GM21723 (cell line): ENCODE measurements at regions not wholly inside any gene's neighbourhood (a gene's known extent, or its start where the extent isn't known, plus 50 kb on each side); places are given as distances from the start of the nearest gene placed in this dataset.
A peak's percentile ranks its signal among the peaks of the same experiment; 100 is the strongest.

Experiments used
- ATAC-seq: cut with Tn5 transposase; IDR thresholded peaks from one replicate; pipeline ENCODE4 v1.9.1; 2021; ENCODE audit warnings: mild to moderate bottlenecking, moderate library complexity; ENCODE audit not compliant: unreplicated experiment

- no peak for ATAC-seq
Observed at GRCh38 chr2:60400462-60401246, 152.8 kb downstream of the BCL11A start.

DNA sequence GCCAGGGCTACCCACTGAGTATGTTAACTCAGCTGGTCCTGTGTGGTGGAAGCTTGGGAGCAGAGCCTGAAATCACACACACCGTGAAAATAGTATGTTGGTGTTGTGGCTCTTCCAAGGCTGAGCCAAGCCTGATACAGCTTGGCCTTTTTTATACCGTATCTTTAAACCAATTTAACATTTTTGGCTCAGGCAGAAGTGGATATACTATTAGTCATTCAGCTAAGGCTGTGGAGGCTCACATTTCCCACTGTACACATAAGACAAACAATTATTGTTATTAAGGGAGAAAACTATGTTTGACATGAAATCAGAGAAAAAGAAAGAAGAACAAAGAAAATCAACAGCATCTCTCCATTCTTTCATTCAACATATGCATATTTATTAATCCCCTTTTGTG is 159.0 kb downstream of the BCL11A start:
- ATAC-seq = no peak

- no peak for ATAC-seq
Observed at GRCh38 chr2:60391649-60392375, 161.6 kb downstream of the BCL11A start.

DNA sequence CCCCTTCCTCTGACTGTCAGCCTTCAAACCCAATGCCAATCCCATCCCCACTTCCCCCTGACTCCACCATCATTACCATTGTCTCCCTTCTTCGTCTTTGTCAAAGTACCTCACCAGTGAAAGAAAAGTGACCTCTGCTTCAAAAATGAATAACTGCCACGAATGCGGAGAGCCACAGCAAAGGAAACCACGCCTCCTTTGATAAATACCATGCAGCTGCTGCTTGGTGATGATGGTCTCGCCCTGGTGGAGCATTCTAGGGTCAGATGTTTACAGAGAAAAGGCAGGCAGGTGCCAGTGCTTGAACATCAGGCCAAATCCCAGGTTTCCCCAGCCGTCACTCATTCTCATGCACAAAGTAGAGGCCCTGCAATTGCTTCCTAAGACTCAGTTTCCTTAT is 162.2 kb downstream of the BCL11A start:
- no peak for ATAC-seq

- ATAC-seq = no peak
Observed at GRCh38 chr2:60386436-60386835, 167.0 kb downstream of the BCL11A start.

DNA sequence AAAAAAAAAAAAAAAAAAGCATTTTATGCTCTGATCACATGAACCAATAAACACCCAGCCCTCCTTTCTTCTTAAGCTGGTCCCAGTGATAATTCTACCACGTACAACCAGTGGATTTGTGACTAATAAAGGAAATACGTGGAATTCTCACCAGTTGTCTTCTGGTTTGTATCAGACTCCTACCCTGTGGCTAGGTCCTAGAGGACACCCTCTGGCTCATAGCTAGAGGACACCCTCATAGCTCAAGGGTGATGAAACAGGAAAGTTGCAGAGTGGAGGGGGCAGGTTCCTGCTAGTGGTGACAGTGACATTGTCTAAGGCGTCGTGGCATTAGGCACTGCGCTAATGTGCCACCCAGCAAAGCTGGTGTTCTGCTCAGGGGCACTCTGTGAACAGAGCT is 167.8 kb downstream of the BCL11A start:
- ATAC-seq = no peak

GRCh38 chr2:60383401-60384143 is 169.9 kb downstream of the BCL11A start:
- ATAC-seq = no peak

- ATAC-seq = no peak
Observed at GRCh38 chr2:60380411-60380810, 173.0 kb downstream of the BCL11A start.

- ATAC-seq = no peak
Observed at GRCh38 chr2:60379684-60380083, 173.8 kb downstream of the BCL11A start.

GRCh38 chr2:60379216-60379615 is 174.2 kb downstream of the BCL11A start:
- no peak for ATAC-seq

DNA sequence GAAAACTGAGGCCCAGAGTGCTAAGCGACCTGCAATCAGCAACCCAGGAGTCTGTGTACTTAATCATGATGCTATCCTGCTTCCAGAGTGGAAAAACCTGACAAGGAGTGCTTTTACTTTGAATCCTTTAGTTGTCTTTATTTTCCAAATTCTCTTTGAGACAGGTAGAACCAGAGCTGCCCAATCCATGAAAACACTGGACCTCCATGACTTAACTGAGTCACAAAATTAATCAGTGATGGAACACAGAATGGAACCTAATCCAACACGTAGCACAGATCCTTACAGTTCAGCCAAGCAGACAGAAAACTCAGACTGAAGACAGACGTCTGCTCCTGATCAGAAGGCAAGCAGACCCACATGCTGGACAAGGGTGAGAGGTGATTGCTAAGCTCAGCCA is 175.6 kb downstream of the BCL11A start:
- no peak for ATAC-seq

DNA sequence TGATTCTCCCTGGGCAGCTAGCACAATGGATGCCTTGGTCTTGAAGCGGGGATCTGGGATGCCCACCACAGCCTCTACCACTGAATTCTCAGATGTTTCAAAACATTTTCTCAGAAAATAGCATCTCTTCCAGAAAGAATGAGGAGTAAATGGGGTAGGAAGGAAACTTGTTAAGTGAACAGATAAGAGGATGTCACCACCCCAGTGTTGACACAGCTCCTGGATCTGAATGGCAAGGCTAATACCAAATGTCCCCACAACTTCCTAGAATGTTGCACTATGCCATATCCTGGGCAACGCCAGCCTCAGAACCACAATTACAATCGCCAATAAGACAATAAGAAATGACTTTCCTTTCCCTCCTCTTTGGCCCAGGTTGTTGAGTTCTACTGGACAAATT is 177.2 kb downstream of the BCL11A start:
- ATAC-seq = no peak

GRCh38 chr2:60371681-60372080 is 181.8 kb downstream of the BCL11A start:
- ATAC-seq = no peak

DNA sequence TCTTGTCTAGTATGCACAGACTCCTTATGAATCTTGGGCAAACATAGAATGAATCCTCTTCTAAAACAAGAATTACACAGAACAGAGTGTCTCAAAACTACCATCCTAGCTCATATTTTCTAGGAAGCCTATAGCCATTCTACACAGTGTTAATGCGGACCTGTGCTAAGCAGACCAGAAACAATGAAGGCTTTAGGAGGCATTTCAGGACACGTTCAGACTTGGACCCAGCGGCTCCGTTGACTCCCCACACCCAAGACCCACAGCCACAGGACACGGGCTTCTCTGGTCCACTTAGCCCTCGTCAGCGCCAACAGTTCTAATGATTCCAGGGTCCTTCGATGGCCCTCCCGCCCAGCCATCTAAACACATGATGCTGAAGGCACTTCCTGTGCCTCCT is 182.2 kb downstream of the BCL11A start:
- ATAC-seq = no peak

DNA sequence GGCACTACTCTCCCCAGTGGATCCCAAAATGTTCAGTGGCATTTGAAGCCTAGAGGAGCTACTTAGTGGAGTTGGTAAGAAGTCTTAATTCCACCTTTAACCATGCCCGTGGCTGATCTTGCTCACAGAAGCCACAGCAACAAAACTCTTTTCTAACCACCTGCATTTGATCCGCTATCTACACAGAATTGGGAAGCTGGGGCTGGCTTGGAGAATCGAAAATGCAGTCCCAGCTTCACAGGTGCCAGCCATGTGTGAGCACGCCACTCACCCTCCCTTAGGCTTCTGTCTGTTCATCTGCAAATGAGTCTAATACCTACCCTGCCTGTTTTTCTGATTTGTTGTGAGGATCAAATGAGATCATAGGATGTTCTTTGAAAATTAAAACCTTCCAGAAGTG is 182.6 kb downstream of the BCL11A start:
- no peak for ATAC-seq

DNA sequence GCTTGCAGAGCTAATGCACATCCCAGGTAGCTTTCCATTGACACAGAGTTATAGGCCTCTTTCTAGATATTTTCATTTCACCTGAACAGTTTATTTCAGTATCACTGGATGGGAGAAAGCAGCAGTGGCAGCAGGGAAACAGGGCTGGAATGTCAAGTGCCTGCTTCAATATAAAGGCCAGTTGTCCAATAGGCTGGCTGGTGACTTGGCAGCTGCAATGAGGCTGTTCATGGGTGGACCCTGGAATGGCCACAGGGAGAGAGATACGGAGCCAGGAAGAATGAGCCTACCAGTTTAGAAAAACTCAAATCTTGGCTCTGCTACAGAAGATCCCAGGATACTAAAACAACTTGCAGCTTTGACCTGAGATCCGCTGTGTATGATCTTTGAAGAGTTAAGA is 185.0 kb downstream of the BCL11A start:
- ATAC-seq = no peak

- peak; percentile 59 for ATAC-seq
Observed at GRCh38 chr2:60366135-60366712, 187.2 kb downstream of the BCL11A start.

DNA sequence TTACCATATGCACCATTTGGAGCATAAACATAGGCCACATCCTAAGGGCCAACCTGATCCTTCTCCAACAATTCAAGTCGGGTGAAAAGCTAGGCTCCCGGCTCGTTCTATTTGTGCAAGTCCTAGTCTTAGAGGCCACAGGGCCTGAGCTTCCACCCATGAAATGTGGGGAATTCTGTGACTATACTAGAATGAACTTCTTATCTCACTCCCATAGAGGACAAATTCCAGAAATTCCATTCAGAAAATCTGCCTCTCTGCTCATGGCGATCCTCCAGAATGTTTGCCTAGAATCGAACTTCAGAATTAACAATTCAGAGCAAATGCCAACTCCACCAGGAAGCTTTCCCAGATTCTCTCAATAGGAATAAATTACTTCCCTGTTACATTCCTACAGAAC is 187.9 kb downstream of the BCL11A start:
- no peak for ATAC-seq

GRCh38 chr2:60364491-60364890 is 189.0 kb downstream of the BCL11A start:
- no peak for ATAC-seq

- ATAC-seq = no peak
Observed at GRCh38 chr2:60361498-60361897, 192.0 kb downstream of the BCL11A start.

DNA sequence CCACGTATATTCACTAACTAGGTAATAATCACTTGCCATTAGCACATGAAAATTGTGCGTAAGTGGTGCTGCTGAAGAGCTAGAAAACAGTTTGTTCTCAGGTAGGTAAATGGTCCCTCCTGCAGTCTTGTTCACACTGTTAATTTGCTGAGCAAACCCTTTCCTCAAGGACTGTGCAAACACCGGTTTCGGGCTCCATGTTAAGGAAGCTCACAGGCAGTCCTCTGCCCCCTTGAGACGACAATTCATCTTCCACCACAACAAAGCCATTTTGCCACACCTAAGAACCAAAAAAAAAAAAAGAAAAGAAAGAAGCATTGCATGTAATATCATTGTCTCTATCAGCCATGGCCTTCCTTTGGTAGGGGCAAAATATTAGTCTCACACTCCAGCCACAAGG is 193.9 kb downstream of the BCL11A start:
- ATAC-seq = no peak
